ENCODE measurements at regions not wholly inside any gene's neighbourhood (a gene's known extent, or its start where the extent isn't known, plus 50 kb on each side); places are given as distances from the start of the nearest gene placed in this dataset.

DNA sequence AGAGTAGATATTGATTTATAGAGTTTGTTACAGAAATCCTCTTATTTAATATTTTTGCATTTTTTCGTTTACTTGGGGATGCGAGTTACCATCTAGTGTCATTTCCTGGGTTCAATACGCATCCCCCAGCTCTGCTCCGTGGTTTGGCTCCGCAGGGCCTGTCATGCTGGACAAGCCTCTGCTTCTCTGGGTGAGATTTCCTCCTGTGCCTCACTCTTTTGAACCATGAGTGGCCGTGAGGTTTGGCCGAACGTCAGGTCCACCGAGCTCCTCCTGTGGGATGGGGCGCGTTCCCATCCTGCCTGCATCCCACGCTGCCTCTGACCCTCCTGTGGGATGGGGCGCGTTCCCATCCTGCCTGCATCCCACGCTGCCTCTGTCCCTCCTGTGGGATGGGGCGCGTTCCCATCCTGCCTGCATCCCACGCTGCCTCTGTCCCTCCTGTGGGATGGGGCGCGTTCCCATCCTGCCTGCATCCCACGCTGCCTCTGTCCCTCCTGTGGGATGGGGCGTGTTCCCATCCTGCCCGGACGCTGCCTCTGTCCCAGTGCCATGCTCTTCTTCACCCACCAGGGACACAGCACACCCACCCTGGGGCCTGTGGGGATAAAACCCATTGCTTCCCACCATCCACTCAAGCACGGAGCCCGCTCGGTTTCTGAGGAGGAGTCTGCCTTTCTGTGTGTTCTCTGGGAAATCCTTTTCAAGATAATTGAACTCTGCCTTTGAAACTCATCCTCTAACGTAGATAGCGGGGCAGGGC, 506.8 kb downstream of the BRD1 start:
- TF ChIP-seq CSDC2 (CRISPR knock-in tag; IDR thresholded peaks at IDR 0.05) (no peak), ARNTL (CRISPR knock-in tag; IDR thresholded peaks at IDR 0.05; ENCODE audit: borderline replicate concordance, low read depth) (no peak)
- TF ChIP-seq, protein P1, sequence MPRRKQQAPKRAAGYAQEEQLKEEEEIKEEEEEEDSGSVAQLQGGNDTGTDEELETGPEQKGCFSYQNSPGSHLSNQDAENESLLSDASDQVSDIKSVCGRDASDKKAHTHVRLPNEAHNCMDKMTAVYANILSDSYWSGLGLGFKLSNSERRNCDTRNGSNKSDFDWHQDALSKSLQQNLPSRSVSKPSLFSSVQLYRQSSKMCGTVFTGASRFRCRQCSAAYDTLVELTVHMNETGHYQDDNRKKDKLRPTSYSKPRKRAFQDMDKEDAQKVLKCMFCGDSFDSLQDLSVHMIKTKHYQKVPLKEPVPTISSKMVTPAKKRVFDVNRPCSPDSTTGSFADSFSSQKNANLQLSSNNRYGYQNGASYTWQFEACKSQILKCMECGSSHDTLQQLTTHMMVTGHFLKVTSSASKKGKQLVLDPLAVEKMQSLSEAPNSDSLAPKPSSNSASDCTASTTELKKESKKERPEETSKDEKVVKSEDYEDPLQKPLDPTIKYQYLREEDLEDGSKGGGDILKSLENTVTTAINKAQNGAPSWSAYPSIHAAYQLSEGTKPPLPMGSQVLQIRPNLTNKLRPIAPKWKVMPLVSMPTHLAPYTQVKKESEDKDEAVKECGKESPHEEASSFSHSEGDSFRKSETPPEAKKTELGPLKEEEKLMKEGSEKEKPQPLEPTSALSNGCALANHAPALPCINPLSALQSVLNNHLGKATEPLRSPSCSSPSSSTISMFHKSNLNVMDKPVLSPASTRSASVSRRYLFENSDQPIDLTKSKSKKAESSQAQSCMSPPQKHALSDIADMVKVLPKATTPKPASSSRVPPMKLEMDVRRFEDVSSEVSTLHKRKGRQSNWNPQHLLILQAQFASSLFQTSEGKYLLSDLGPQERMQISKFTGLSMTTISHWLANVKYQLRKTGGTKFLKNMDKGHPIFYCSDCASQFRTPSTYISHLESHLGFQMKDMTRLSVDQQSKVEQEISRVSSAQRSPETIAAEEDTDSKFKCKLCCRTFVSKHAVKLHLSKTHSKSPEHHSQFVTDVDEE (CRISPR knock-in tag; IDR thresholded peaks at IDR 0.05), result no peak

All from SK-N-SH treated with all-trans-retinoic acid at 6 μM for 48 hours (cell line).